IMR-90 (cell line): ENCODE measurements at regions not wholly inside any gene's neighbourhood (a gene's known extent, or its start where the extent isn't known, plus 50 kb on each side); places are given as distances from the start of the nearest gene placed in this dataset.

ENCODE experiments used
- ATAC-seq: fragments of 200-7000 bp; cut with Tn5 transposase; 2 replicates; pipeline ENCODE4 v1.9.1; 2020; ENCODE audit warnings: low read depth, mild to moderate bottlenecking, moderate library complexity
- BruUV-seq: library from RNA; stranded (reverse); fragments of 400-500 nt; replicated peaks from 2 replicates; lab custom pipeline; 2021; lab: Mats Ljungman, UMichigan
- CTCF ChIA-PET: fragments of 300-600 bp; formaldehyde crosslinking; extraction: SDS; loops from one replicate; lab custom pipeline; 2021; ENCODE audit warnings: antibody characterized with exemption; lab: Yijun Ruan, JAX
- POLR2A ChIA-PET: fragments of 300-600 bp; sonication (Branson Sonifier 250); formaldehyde crosslinking; loops from one replicate; lab custom pipeline; 2022; ENCODE audit warnings: antibody characterized with exemption; ENCODE audit not compliant: unreplicated experiment; lab: Charles Lee
- DNase-seq: peaks from one replicate; pipeline ENCODE4 v3.0.0; 2013
- H2AFZ ChIP-seq: replicated peaks from 2 replicates; pipeline ENCODE3; 2013; ENCODE audit warnings: low read length, mild to moderate bottlenecking; ENCODE audit not compliant: poor library complexity
- H2AK5ac ChIP-seq: 2 replicates; pipeline ENCODE4 v1.6.1; 2013; ENCODE audit warnings: low read depth, low read length, inconsistent platforms
- H2AK9ac ChIP-seq: replicated peaks from 2 replicates; pipeline ENCODE3; 2013; ENCODE audit warnings: mild to moderate bottlenecking, low read depth, low read length, moderate library complexity; ENCODE audit not compliant: poor library complexity
- H2BK120ac ChIP-seq: 2 replicates; pipeline ENCODE4 v1.6.1; 2013; ENCODE audit warnings: low read depth, low read length, inconsistent platforms
- H2BK15ac ChIP-seq: 3 replicates; pipeline ENCODE4 v1.6.1; 2013; ENCODE audit warnings: low read depth, low read length, inconsistent platforms
- H2BK20ac ChIP-seq: 2 replicates; pipeline ENCODE4 v1.6.1; 2013; ENCODE audit warnings: low read depth, mild to moderate bottlenecking, inconsistent platforms, low read length, moderate library complexity
- H2BK5ac ChIP-seq: 2 replicates; pipeline ENCODE4 v1.6.1; 2013; ENCODE audit warnings: mild to moderate bottlenecking, low read depth, low read length, inconsistent platforms; ENCODE audit not compliant: poor library complexity, severe bottlenecking
- H3K14ac ChIP-seq: replicated peaks from 2 replicates; pipeline ENCODE4 v1.6.1; 2013; ENCODE audit warnings: low read depth, low read length, inconsistent platforms
- H3K18ac ChIP-seq: 2 replicates; pipeline ENCODE4 v1.6.1; 2013; ENCODE audit warnings: low read depth, low read length, control low read depth
- H3K23ac ChIP-seq: 2 replicates; pipeline ENCODE4 v1.6.1; 2013; ENCODE audit warnings: low read depth, low read length, inconsistent platforms
- H3K27ac ChIP-seq: 2 replicates; pipeline ENCODE4 v1.5.1; 2013; ENCODE audit warnings: mild to moderate bottlenecking, control low read depth, low read length; ENCODE audit not compliant: insufficient read depth
- H3K27me3 ChIP-seq: 2 replicates; pipeline ENCODE4 v1.6.1; 2013; ENCODE audit warnings: low read length; ENCODE audit not compliant: control insufficient read depth, insufficient read depth
- H3K36me3 ChIP-seq: 2 replicates; pipeline ENCODE4 v1.6.1; 2013; ENCODE audit warnings: low read length, mixed read lengths; ENCODE audit not compliant: control insufficient read depth, insufficient read depth
- H3K4ac ChIP-seq: 2 replicates; pipeline ENCODE4 v1.6.1; 2013; ENCODE audit warnings: low read depth, low read length, inconsistent platforms
- H3K4me1 ChIP-seq: 2 replicates; pipeline ENCODE4 v1.6.1; 2013; ENCODE audit warnings: low read length, mixed read lengths; ENCODE audit not compliant: control insufficient read depth, insufficient read depth
- H3K4me2 ChIP-seq: 2 replicates; pipeline ENCODE4 v1.6.1; 2013; ENCODE audit warnings: low read depth, mild to moderate bottlenecking, control low read depth, low read length, moderate library complexity
- H3K4me3 ChIP-seq: 2 replicates; pipeline ENCODE4 v1.5.1; 2013; ENCODE audit warnings: low read depth, mild to moderate bottlenecking, control low read depth, low read length, moderate library complexity; ENCODE audit not compliant: insufficient read depth
- H3K56ac ChIP-seq: 2 replicates; pipeline ENCODE4 v1.6.1; 2013; ENCODE audit warnings: low read length, inconsistent platforms; ENCODE audit not compliant: insufficient read depth; ENCODE audit errors: extremely low read depth
- H3K79me1 ChIP-seq, 2 experiments: 2 replicates each; pipeline ENCODE4 v1.6.1; 2013; ENCODE audit warnings: low read length in 2 of 2, inconsistent platforms in 1 of 2, low read depth in 1 of 2
- H3K9ac ChIP-seq: 2 replicates; pipeline ENCODE4 v1.6.1; 2013; ENCODE audit warnings: low read depth, low read length, control low read depth
- H3K9me1 ChIP-seq: 2 replicates; pipeline ENCODE4 v1.6.1; 2013; ENCODE audit warnings: low read length, inconsistent platforms; ENCODE audit not compliant: insufficient read depth
- H3K9me3 ChIP-seq: 2 replicates; pipeline ENCODE4 v1.6.1; 2013; ENCODE audit warnings: low read length; ENCODE audit not compliant: control insufficient read depth, insufficient read depth
- H4K20me1 ChIP-seq: 2 replicates; pipeline ENCODE4 v1.6.1; 2013; ENCODE audit warnings: low read length, inconsistent platforms; ENCODE audit not compliant: insufficient read depth
- H4K5ac ChIP-seq: 2 replicates; pipeline ENCODE4 v1.6.1; 2013; ENCODE audit warnings: mild to moderate bottlenecking, low read depth, low read length, control low read depth
- H4K8ac ChIP-seq, 2 experiments: 2 replicates each; pipeline ENCODE4 v1.6.1; 2013; ENCODE audit warnings: low read depth in 2 of 2, low read length in 2 of 2, control low read depth in 1 of 2, inconsistent platforms in 1 of 2
- H4K91ac ChIP-seq: 2 replicates; pipeline ENCODE4 v1.6.1; 2013; ENCODE audit warnings: low read depth, low read length, inconsistent platforms; ENCODE audit not compliant: insufficient read depth
- MAZ ChIP-seq: IDR thresholded peaks from 2 replicates; pipeline ENCODE4 v1.6.1; 2012; ENCODE audit warnings: low read depth, mild to moderate bottlenecking, low read length, improper control_type of control experiment, moderate library complexity, borderline replicate concordance
- WGBS, 2 experiments: methylation state at CpG; one replicate each; pipeline versions ENCODE4 v1.1.5 to v1.1.7; 2013; ENCODE audit warnings: missing lambda C conversion rate in 2 of 2; ENCODE audit not compliant: insufficient read length in 1 of 2; ENCODE audit errors: extremely low coverage in 2 of 2; 5-methylcytosine and 5-hydroxymethylcytosine counted together
- dilution Hi-C: fragments of 300-500 bp; cut with HindIII; formaldehyde crosslinking; loops from one replicate; pipeline ENCODE4 v1.14.3; 2018; ENCODE audit warnings: low sequenced_read_pairs; ENCODE audit not compliant: unreplicated experiment
- in situ Hi-C: fragments of 300-500 bp; cut with MboI; formaldehyde crosslinking; loops from 3 replicates; pipeline ENCODE4 v1.14.3; 2019; ENCODE audit warnings: low sequenced_read_pairs, inconsistent platforms, mixed read lengths
- intact Hi-C: fragments of 100-400 bp; cut with micrococcal nuclease; formaldehyde crosslinking; loops from 2 replicates; pipeline ENCODE4 v1.10.0; 2022

DNA sequence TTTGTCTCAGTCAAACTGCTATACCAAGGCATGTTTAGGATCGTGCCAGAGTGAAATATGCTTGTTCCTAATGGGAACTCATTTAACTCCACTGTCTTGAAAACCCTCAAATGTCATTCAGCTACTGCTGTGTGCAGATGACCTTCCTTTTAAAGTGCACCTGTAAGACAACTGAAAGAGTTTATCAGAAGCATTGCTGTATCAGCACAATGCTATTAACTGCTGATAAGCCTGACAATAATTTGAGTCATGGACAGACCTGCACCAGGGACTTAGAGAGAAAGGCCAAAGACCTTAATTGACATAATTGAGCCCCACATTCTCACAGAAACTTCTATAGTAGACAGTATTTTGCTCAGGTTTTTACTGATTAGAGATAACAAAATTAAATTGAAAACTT is 557.9 kb downstream of the DIPK2A start:
- H3K4me3 ChIP-seq, result no peak overlapping the region
- no CpG with 5 or more reads among the region's 1 CpG for WGBS, 2 experiments
- POLR2A ChIA-PET, result no interaction called here

More for the DNA sequence above, 557.9 kb downstream of the DIPK2A start:
- H2AFZ ChIP-seq, result no peak overlapping the region
- no peak overlapping the region for H2BK20ac ChIP-seq
- no peak overlapping the region for H2BK5ac ChIP-seq
- H3K79me1 ChIP-seq, result no peaks in the 10 kb centered on the region
- no peak overlapping the region for H3K18ac ChIP-seq
- H3K56ac ChIP-seq, result no peak overlapping the region
- H3K9ac ChIP-seq, result no peak overlapping the region
- H3K27me3 ChIP-seq, result no peaks in the 10 kb centered on the region
- no peaks in the 10 kb centered on the region for H3K4me1 ChIP-seq
- no peak overlapping the region for H4K8ac ChIP-seq
- H2BK15ac ChIP-seq, result no peak overlapping the region
- H2AK9ac ChIP-seq, result no peak overlapping the region
- TF ChIP-seq MAZ, result no peak
- no peaks in the 10 kb centered on the region for H4K20me1 ChIP-seq
- no peak overlapping the region for H3K14ac ChIP-seq
- dilution Hi-C loops (no loop called here), intact Hi-C loops (no loop called here), in situ Hi-C loops (loop anchor here (25.0 kb wide), 1 partner anchor 92 kb away; no protein-coding TSS in a partner anchor)
- no TSS peak for BruUV-seq
- no peak overlapping the region for H2BK120ac ChIP-seq
- no peak for DNase-seq
- no peak overlapping the region for H3K27ac ChIP-seq
- no peak overlapping the region for H3K4me2 ChIP-seq
- no peaks in the 10 kb centered on the region for H3K9me3 ChIP-seq
- H3K9me1 ChIP-seq, result no peaks in the 10 kb centered on the region
- H4K91ac ChIP-seq, result no peak overlapping the region
- no peak overlapping the region for H3K4ac ChIP-seq
- no peak for ATAC-seq
- H4K5ac ChIP-seq, result no peak overlapping the region
- H2AK5ac ChIP-seq, result no peak overlapping the region
- no peak overlapping the region for H3K23ac ChIP-seq
- H3K36me3 ChIP-seq, result no peaks in the 10 kb centered on the region
- CTCF ChIA-PET, result no interaction called here
